CD14-positive monocyte (primary cell): ENCODE measurements at regions not wholly inside any gene's neighbourhood (a gene's known extent, or its start where the extent isn't known, plus 50 kb on each side); places are given as distances from the start of the nearest gene placed in this dataset.

ENCODE experiments used
- DNase-seq, 3 donors: peaks; one replicate each; pipeline ENCODE4 v3.0.0-alpha.2; 2011 to 2022
- H2AFZ ChIP-seq: 2 replicates; pipeline ENCODE4 v1.6.0; 2012; ENCODE audit warnings: mild to moderate bottlenecking, low read depth, low read length, inconsistent platforms; ENCODE audit not compliant: insufficient read depth, poor library complexity, severe bottlenecking
- H3K27ac ChIP-seq, 2 donors: 1 replicate in 1 of 2; 2 replicates in 1 of 2; pipeline ENCODE4 v1.5.1; 2012 to 2013; ENCODE audit warnings: low read length in 2 of 2, control low read depth in 1 of 2, inconsistent platforms in 1 of 2, low read depth in 1 of 2, mild to moderate bottlenecking in 1 of 2
- H3K27me3 ChIP-seq, 2 donors: one replicate each; pipeline versions ENCODE4 v1.6.0 to v1.6.1; 2011 to 2013; ENCODE audit warnings: low read length in 2 of 2; ENCODE audit not compliant: control insufficient read depth in 2 of 2, insufficient read depth in 2 of 2
- H3K36me3 ChIP-seq, 2 donors: replicated peaks in 1 of 2; 1 replicate in 1 of 2; 2 replicates in 1 of 2; pipeline versions ENCODE4 v1.5.1 to v1.6.1; 2012 to 2013; ENCODE audit warnings: low read length in 2 of 2, control low read depth in 1 of 2, inconsistent platforms in 1 of 2, mild to moderate bottlenecking in 1 of 2; ENCODE audit not compliant: insufficient read depth in 2 of 2, control insufficient read depth in 1 of 2
- H3K4me1 ChIP-seq, 2 donors: 1 replicate in 1 of 2; 2 replicates in 1 of 2; pipeline versions ENCODE4 v1.5.1 to v1.6.1; 2012 to 2013; ENCODE audit warnings: low read length in 2 of 2, control low read depth in 1 of 2, inconsistent platforms in 1 of 2, mild to moderate bottlenecking in 1 of 2, moderate library complexity in 1 of 2; ENCODE audit not compliant: insufficient read depth in 2 of 2, control insufficient read depth in 1 of 2
- H3K4me2 ChIP-seq: replicated peaks from 2 replicates; pipeline ENCODE3; 2012; ENCODE audit warnings: low read length, moderate library complexity, mild to moderate bottlenecking; ENCODE audit not compliant: poor library complexity, severe bottlenecking; ENCODE audit errors: extremely low read depth
- H3K4me3 ChIP-seq, 3 experiments: fragments of 200-600 bp in 1 of 3; sonication (generic) in 1 of 3; replicated peaks in 1 of 3; 1 replicate in 2 of 3; 2 replicates in 1 of 3; pipeline ENCODE4 v1.5.1; 2011 to 2013; ENCODE audit warnings: low read length in 3 of 3, mild to moderate bottlenecking in 3 of 3, control low read depth in 2 of 3, low read depth in 2 of 3, inconsistent platforms in 1 of 3, moderate library complexity in 1 of 3
- H3K79me2 ChIP-seq: 2 replicates; pipeline ENCODE4 v1.6.0; 2012; ENCODE audit warnings: mild to moderate bottlenecking, control low read depth, inconsistent platforms, low read length, moderate library complexity; ENCODE audit not compliant: insufficient read depth
- H3K9ac ChIP-seq: 2 replicates; pipeline ENCODE4 v1.6.0; 2017; ENCODE audit warnings: low read length, mild to moderate bottlenecking; ENCODE audit not compliant: insufficient read depth, poor library complexity, severe bottlenecking
- H3K9me3 ChIP-seq, 2 donors: replicated peaks in 1 of 2; 1 replicate in 1 of 2; 2 replicates in 1 of 2; pipeline versions ENCODE4 v1.5.1 to v1.6.1; 2012 to 2013; ENCODE audit warnings: low read length in 2 of 2, control low read depth in 1 of 2; ENCODE audit not compliant: control insufficient read depth in 1 of 2, insufficient read depth in 1 of 2
- H4K20me1 ChIP-seq: 2 replicates; pipeline ENCODE4 v1.6.0; 2012; ENCODE audit warnings: mild to moderate bottlenecking, low read length, control low read depth, moderate library complexity; ENCODE audit not compliant: insufficient read depth
- H3K27ac Mint-ChIP-seq, 7 donors: one replicate each; pipeline ENCODE4 v1.8.0; 2020; ENCODE audit warnings: mild to moderate bottlenecking in 7 of 7, mixed read lengths in 7 of 7, moderate library complexity in 6 of 7, inconsistent platforms in 2 of 7
- H3K27me3 Mint-ChIP-seq, 3 donors: one replicate each; pipeline ENCODE4 v1.8.0; 2021 to 2022; ENCODE audit warnings: low read depth in 3 of 3, mild to moderate bottlenecking in 3 of 3, mixed read lengths in 3 of 3, moderate library complexity in 3 of 3, inconsistent platforms in 1 of 3
- H3K36me3 Mint-ChIP-seq, 2 donors: one replicate each; pipeline ENCODE4 v1.8.0; 2020; ENCODE audit warnings: mixed read lengths in 2 of 2, inconsistent platforms in 1 of 2, mild to moderate bottlenecking in 1 of 2
- H3K4me1 Mint-ChIP-seq: one replicate; pipeline ENCODE4 v1.8.0; 2020; ENCODE audit warnings: mild to moderate bottlenecking, mixed read lengths
- H3K4me3 Mint-ChIP-seq, 2 donors: one replicate each; pipeline ENCODE4 v1.8.0; 2020; ENCODE audit warnings: mild to moderate bottlenecking in 2 of 2, mixed read lengths in 2 of 2, moderate library complexity in 1 of 2
- H3K9me3 Mint-ChIP-seq, 7 donors: one replicate each; pipeline ENCODE4 v1.8.0; 2020 to 2022; ENCODE audit warnings: mixed read lengths in 7 of 7, mild to moderate bottlenecking in 6 of 7, moderate library complexity in 6 of 7, inconsistent platforms in 2 of 7
- WGBS: methylation state at CpG from one replicate; pipeline ENCODE4 v1.1.5; 2013; ENCODE audit warnings: missing lambda C conversion rate; ENCODE audit not compliant: insufficient coverage; 5-methylcytosine and 5-hydroxymethylcytosine counted together
- intact Hi-C, 2 donors: fragments of 100-400 bp; cut with micrococcal nuclease; formaldehyde crosslinking; loops; one replicate each; pipeline versions ENCODE4 v1.15.0 to v1.15.1; 2023
- TF ChIP-seq, protein P1 (sequence below): fragments of 200-600 bp; IDR thresholded peaks from one replicate; pipeline ENCODE4 v1.8.0; 2022; ENCODE audit warnings: antibody characterized with exemption, mild to moderate bottlenecking

DNA sequence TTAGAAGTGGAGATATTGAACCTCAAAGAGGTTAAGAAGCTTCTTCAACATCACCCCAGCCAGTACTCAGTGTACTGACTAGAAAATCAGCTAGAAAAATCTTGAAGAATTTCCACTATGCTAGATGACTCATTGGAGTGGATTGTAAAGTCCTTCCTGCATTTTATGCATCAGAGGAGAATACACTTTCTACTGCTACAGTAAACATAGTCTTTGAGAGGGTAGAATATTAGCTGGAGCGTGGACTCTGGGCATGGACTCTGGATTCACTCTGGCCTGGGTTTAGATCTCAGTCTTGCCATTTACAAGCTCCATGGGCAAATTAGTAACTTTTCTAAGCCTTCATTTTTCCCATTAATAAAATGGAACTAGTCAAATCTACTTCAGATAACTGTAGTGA lies 215.9 kb downstream of the IRS1 start:
- no peak overlapping the region for H3K9ac ChIP-seq
- intact Hi-C loops, result no loop called here
- H3K36me3 ChIP-seq, result no peaks in the 10 kb centered on the region
- WGBS, result no CpG with 5 or more reads among the region's 1 CpG
- no peak overlapping the region for H3K4me2 ChIP-seq
- no peaks in the 10 kb centered on the region for H3K4me1 ChIP-seq
- H2AFZ ChIP-seq, result no peak overlapping the region
- H3K36me3 Mint-ChIP-seq, result no peaks in the 10 kb centered on the region
- peaks cover 2 to 5% (median 2%) of the 10 kb centered on the region in 3 donors for H3K27me3 Mint-ChIP-seq
- peaks cover 0 to 8% (median 2%) of the 10 kb centered on the region in 7 donors for H3K9me3 Mint-ChIP-seq
- DNase-seq, result no peak
- no peak overlapping the region for H3K27ac Mint-ChIP-seq
- no peaks in the 10 kb centered on the region for H3K4me1 Mint-ChIP-seq
- H3K4me3 Mint-ChIP-seq, result no peak overlapping the region
- H3K9me3 ChIP-seq, result no peaks in the 10 kb centered on the region
- H3K27ac ChIP-seq, result no peak overlapping the region
- no peaks in the 10 kb centered on the region for H4K20me1 ChIP-seq
- H3K27me3 ChIP-seq, result no peaks in the 10 kb centered on the region
- no peaks in the 10 kb centered on the region for H3K79me2 ChIP-seq
- TF ChIP-seq, protein P1, sequence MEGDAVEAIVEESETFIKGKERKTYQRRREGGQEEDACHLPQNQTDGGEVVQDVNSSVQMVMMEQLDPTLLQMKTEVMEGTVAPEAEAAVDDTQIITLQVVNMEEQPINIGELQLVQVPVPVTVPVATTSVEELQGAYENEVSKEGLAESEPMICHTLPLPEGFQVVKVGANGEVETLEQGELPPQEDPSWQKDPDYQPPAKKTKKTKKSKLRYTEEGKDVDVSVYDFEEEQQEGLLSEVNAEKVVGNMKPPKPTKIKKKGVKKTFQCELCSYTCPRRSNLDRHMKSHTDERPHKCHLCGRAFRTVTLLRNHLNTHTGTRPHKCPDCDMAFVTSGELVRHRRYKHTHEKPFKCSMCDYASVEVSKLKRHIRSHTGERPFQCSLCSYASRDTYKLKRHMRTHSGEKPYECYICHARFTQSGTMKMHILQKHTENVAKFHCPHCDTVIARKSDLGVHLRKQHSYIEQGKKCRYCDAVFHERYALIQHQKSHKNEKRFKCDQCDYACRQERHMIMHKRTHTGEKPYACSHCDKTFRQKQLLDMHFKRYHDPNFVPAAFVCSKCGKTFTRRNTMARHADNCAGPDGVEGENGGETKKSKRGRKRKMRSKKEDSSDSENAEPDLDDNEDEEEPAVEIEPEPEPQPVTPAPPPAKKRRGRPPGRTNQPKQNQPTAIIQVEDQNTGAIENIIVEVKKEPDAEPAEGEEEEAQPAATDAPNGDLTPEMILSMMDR, result no peak
- H3K4me3 ChIP-seq, result no peak overlapping the region

DNA sequence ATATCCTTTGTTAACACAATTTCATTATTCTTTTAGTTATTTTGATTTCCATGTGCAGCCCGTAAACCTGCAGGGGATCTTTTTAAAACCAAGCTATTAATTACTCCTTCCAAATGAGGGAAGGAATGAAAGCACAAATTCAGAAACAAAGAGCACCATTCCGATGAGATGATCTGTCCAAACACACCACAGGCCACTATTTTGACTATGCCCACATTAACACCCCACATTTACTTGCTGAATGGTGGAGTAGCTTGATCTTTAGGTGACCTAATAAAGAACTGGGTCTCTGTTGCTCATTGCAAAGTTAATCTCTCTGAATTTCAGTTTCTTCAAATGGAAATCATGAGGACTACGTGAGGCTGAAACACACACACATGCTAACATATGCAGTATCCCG lies 218.0 kb downstream of the IRS1 start:
- Mint-ChIP-seq H3K4me3 (no peak overlapping the region), H3K36me3 (no peaks in the 10 kb centered on the region), H3K27ac (no peak overlapping the region), H3K27me3 (peaks cover 2 to 5% (median 4%) of the 10 kb centered on the region in 3 donors), H3K4me1 (no peaks in the 10 kb centered on the region), H3K9me3 (peaks cover 0 to 8% (median 4%) of the 10 kb centered on the region in 7 donors)
- Histone ChIP-seq H3K27me3 (no peaks in the 10 kb centered on the region), H3K27ac (no peak overlapping the region), H3K36me3 (no peaks in the 10 kb centered on the region), H3K4me1 (no peaks in the 10 kb centered on the region), H3K9ac (no peak overlapping the region), H3K79me2 (no peaks in the 10 kb centered on the region), H2AFZ (no peak overlapping the region), H3K4me2 (no peak overlapping the region), H3K9me3 (no peaks in the 10 kb centered on the region), H4K20me1 (no peaks in the 10 kb centered on the region), H3K4me3 (no peak overlapping the region)
- WGBS, result 3% methylated on average over 2 of the region's 4 CpGs
- TF ChIP-seq, protein P1, result no peak
- DNase-seq, result no peak
- intact Hi-C loops, result no loop called here
